SK-N-SH treated with all-trans-retinoic acid at 6 μM for 48 hours (cell line): ENCODE measurements at regions not wholly inside any gene's neighbourhood (a gene's known extent, or its start where the extent isn't known, plus 50 kb on each side); places are given as distances from the start of the nearest gene placed in this dataset.

Source experiments
- CSRNP3 ChIP-seq: fragments of 250-450 bp; sonication (Bioruptor Pico); IDR thresholded peaks from 2 replicates; pipeline ENCODE4 v1.5.1; 2021; ENCODE audit warnings: mild to moderate bottlenecking, moderate library complexity
- ESRRG ChIP-seq: fragments of 250-450 bp; sonication (Bioruptor Pico); IDR thresholded peaks from 2 replicates; pipeline ENCODE4 v1.6.1; 2021; ENCODE audit warnings: mild to moderate bottlenecking
- PATZ1 ChIP-seq: fragments of 250-450 bp; sonication (Bioruptor Pico); IDR thresholded peaks from 2 replicates; pipeline ENCODE4 v1.8.0; 2020; ENCODE audit warnings: mild to moderate bottlenecking, moderate library complexity, borderline replicate concordance
- POU6F1 ChIP-seq: fragments of 250-450 bp; sonication (Bioruptor Pico); IDR thresholded peaks from 2 replicates; pipeline ENCODE4 v1.8.0; 2021; ENCODE audit warnings: low read depth, mild to moderate bottlenecking, moderate library complexity, borderline replicate concordance
- RARB ChIP-seq: fragments of 250-450 bp; sonication (Bioruptor Pico); IDR thresholded peaks from 2 replicates; pipeline ENCODE4 v1.8.0; 2021; ENCODE audit warnings: mild to moderate bottlenecking, moderate library complexity
- TCF4 ChIP-seq: fragments of 250-450 bp; sonication (Bioruptor Pico); IDR thresholded peaks from 2 replicates; pipeline ENCODE4 v1.8.0; 2021; ENCODE audit warnings: mild to moderate bottlenecking, moderate library complexity, borderline replicate concordance
- ZFP30 ChIP-seq: fragments of 450-650 bp; formaldehyde crosslinking; IDR thresholded peaks from 2 replicates; pipeline ENCODE4 v1.5.0; 2022; ENCODE audit warnings: mild to moderate bottlenecking, moderate library complexity

GRCh38 chr2:8509621-8510020 lies 172.2 kb upstream of the ID2 start:
- TF ChIP-seq TCF4 (CRISPR knock-in tag) (no peak), RARB (CRISPR knock-in tag) (no peak), PATZ1 (no peak), POU6F1 (no peak), ESRRG (CRISPR knock-in tag) (no peak), ZFP30 (CRISPR knock-in tag) (no peak), CSRNP3 (CRISPR knock-in tag) (no peak)
